ENCODE measurements at regions not wholly inside any gene's neighbourhood (a gene's known extent, or its start where the extent isn't known, plus 50 kb on each side); places are given as distances from the start of the nearest gene placed in this dataset.

DNA sequence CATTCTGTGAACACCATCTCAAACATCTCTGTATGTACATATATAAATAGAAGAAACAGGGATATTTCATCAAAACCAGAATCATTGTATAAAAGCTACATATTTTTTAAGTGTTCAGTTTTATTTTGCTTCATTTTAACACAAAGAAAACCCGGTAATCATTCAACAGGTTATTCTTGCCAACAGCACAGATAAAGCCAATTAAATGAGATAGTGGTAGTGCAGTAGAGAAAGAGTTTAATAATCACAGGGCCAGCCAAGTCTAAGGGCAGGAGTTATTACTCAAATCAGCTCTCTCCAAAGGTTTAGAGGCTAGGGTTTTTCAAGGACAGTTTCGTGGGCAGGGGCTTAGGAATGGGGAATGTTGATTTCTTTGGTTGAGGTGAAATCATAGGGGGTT is 261.0 kb upstream of the KIF2A start:
- Histone ChIP-seq H3K36me3 (ENCODE audit: control insufficient read depth in 2 of 2, insufficient read depth in 2 of 2, low read length in 2 of 2) (no peaks in the 10 kb centered on the region), H3K27ac (ENCODE audit: low read depth in 2 of 2, low read length in 2 of 2) (no peak overlapping the region), H3K4me1 (ENCODE audit: control insufficient read depth in 2 of 2, insufficient read depth in 2 of 2, low read length in 2 of 2) (no peaks in the 10 kb centered on the region), H3K9me3 (ENCODE audit: control insufficient read depth in 2 of 2, low read length in 2 of 2) (no peaks in the 10 kb centered on the region), H3K27me3 (ENCODE audit: control insufficient read depth in 2 of 2, insufficient read depth in 2 of 2, low read length in 2 of 2) (peaks cover 0 to 2% of the 10 kb centered on the region in 2 donors), H3K4me3 (ENCODE audit: low read length in 2 of 2) (no peak overlapping the region), H3K9ac (ENCODE audit: low read depth in 1 of 2, low read length in 2 of 2) (no peak overlapping the region)

DNA sequence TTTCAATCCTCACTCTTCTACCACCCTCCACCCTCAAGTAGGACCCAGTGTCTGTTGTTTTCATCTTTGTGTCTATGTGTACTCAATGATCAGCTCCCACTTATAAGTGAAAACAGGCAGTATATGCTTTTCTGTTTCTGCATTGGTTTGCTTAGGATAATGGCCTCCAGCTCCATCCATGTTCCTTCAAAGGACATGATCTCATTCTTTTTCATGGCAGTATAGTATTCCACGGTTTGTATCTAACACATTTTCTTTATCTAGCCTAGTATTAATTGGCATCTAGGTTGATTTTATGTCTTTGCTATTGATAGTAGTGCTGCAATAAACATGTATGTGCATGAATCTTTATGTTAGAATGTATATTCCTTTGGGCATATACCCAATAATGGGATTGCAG is 259.8 kb upstream of the KIF2A start:
- Histone ChIP-seq H3K4me3 (ENCODE audit: low read length in 2 of 2) (no peak overlapping the region), H3K9me3 (ENCODE audit: control insufficient read depth in 2 of 2, low read length in 2 of 2) (no peaks in the 10 kb centered on the region), H3K9ac (ENCODE audit: low read depth in 1 of 2, low read length in 2 of 2) (no peak overlapping the region), H3K36me3 (ENCODE audit: control insufficient read depth in 2 of 2, insufficient read depth in 2 of 2, low read length in 2 of 2) (no peaks in the 10 kb centered on the region), H3K27me3 (ENCODE audit: control insufficient read depth in 2 of 2, insufficient read depth in 2 of 2, low read length in 2 of 2) (peaks cover 0 to 2% of the 10 kb centered on the region in 2 donors), H3K27ac (ENCODE audit: low read depth in 2 of 2, low read length in 2 of 2) (no peak overlapping the region), H3K4me1 (ENCODE audit: control insufficient read depth in 2 of 2, insufficient read depth in 2 of 2, low read length in 2 of 2) (no peaks in the 10 kb centered on the region)

DNA sequence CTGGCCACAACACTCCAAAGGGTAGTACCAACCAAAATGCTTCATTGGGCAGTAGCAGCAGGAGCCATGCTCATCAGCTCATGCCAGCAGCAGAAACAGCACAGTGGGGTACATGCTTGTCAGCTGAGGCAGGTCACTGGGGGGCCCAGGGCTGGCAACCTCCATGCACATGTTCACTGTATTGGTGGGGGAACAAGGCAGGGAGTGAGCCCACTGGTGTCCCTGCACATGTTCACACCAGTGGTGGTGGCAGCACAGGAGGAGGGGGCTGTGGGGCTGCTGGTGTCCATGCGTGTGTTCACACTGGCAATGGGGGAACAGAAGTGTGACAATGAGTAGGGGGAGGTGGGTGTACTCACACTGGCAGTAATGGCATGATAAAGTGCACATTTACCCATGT is 254.3 kb upstream of the KIF2A start:
- Histone ChIP-seq H3K36me3 (ENCODE audit: control insufficient read depth in 2 of 2, insufficient read depth in 2 of 2, low read length in 2 of 2) (no peaks in the 10 kb centered on the region), H3K27ac (ENCODE audit: low read depth in 2 of 2, low read length in 2 of 2) (no peak overlapping the region), H3K4me3 (ENCODE audit: low read length in 2 of 2) (no peak overlapping the region), H3K27me3 (ENCODE audit: control insufficient read depth in 2 of 2, insufficient read depth in 2 of 2, low read length in 2 of 2) (no peaks in the 10 kb centered on the region), H3K9ac (ENCODE audit: low read depth in 1 of 2, low read length in 2 of 2) (no peak overlapping the region), H3K4me1 (ENCODE audit: control insufficient read depth in 2 of 2, insufficient read depth in 2 of 2, low read length in 2 of 2) (no peaks in the 10 kb centered on the region), H3K9me3 (ENCODE audit: control insufficient read depth in 2 of 2, low read length in 2 of 2) (no peaks in the 10 kb centered on the region)

DNA sequence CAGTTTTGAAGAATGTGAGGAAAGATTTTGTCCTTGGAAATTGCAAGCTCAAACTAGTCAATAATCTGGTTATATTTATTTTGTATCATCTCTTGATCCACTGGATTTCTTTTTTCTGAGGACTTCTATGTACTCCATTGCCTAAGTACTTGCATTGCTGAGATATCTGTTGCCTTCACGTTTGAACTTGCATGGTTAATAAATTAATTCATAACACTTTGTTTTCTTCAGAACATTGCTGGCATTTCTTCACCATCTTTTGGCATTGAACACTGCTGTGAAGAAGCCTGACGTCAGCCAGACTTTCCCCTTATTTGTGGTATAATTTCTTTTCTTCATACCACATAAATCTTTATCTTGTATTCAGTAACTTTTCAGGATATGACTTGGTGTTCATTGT is 246.0 kb upstream of the KIF2A start:
- Histone ChIP-seq H3K27me3 (ENCODE audit: control insufficient read depth in 2 of 2, insufficient read depth in 2 of 2, low read length in 2 of 2) (no peaks in the 10 kb centered on the region), H3K4me1 (ENCODE audit: control insufficient read depth in 2 of 2, insufficient read depth in 2 of 2, low read length in 2 of 2) (no peaks in the 10 kb centered on the region), H3K9ac (ENCODE audit: low read depth in 1 of 2, low read length in 2 of 2) (no peak overlapping the region), H3K36me3 (ENCODE audit: control insufficient read depth in 2 of 2, insufficient read depth in 2 of 2, low read length in 2 of 2) (no peaks in the 10 kb centered on the region), H3K27ac (ENCODE audit: low read depth in 2 of 2, low read length in 2 of 2) (no peak overlapping the region), H3K4me3 (ENCODE audit: low read length in 2 of 2) (no peak overlapping the region), H3K9me3 (ENCODE audit: control insufficient read depth in 2 of 2, low read length in 2 of 2) (no peaks in the 10 kb centered on the region)

DNA sequence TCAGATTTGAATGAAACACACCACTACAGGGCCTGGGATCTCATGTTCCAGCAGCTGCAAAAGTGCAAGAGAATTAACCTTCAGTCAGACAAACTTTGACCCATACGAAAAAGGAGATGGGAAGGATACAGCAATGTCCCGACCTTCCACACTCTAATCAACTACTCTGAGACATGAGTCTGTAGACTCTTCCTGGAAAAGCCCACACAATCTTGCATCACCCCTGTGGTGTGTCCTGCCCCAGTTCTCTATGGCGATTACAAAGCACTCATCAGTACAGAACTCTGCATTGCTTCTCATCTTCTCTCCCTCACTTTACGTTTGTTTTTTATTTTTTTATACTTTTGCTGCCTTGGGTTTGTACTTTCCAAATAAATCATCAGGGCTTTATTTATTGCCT is 241.0 kb upstream of the KIF2A start:
- Histone ChIP-seq H3K9ac (ENCODE audit: low read depth in 1 of 2, low read length in 2 of 2) (no peak overlapping the region), H3K27ac (ENCODE audit: low read depth in 2 of 2, low read length in 2 of 2) (no peak overlapping the region), H3K36me3 (ENCODE audit: control insufficient read depth in 2 of 2, insufficient read depth in 2 of 2, low read length in 2 of 2) (no peaks in the 10 kb centered on the region), H3K27me3 (ENCODE audit: control insufficient read depth in 2 of 2, insufficient read depth in 2 of 2, low read length in 2 of 2) (no peaks in the 10 kb centered on the region), H3K9me3 (ENCODE audit: control insufficient read depth in 2 of 2, low read length in 2 of 2) (no peaks in the 10 kb centered on the region), H3K4me1 (ENCODE audit: control insufficient read depth in 2 of 2, insufficient read depth in 2 of 2, low read length in 2 of 2) (no peaks in the 10 kb centered on the region), H3K4me3 (ENCODE audit: low read length in 2 of 2) (no peak overlapping the region)

DNA sequence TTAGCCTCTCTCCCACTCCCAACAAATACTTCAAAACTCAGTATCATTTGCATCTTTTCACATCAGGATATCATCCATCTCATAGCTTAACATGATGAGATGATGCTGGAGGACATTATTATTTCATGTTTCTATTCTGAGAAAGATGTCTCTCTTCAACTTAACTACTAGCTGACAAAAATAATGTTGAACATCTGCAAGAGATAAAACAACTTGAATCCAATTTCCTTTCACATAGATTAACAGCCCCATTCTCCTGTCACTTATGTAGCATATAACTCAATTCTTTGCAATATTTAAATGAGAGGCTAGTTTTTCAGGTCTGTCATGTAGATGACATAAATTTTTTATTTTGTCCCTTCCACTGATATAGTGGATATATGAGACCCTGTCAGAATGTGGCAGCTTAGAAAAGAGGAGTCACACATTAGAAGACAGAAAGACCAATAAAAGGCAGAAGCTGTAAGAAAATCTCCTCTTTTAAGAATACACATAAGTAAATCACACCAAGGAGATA is 239.2 kb upstream of the KIF2A start:
- H3K27me3 ChIP-seq (ENCODE audit: control insufficient read depth in 2 of 2, insufficient read depth in 2 of 2, low read length in 2 of 2) = no peaks in the 10 kb centered on the region
- H3K9me3 ChIP-seq (ENCODE audit: control insufficient read depth in 2 of 2, low read length in 2 of 2) = no peaks in the 10 kb centered on the region
- no peak overlapping the region for H3K9ac ChIP-seq (ENCODE audit: low read depth in 1 of 2, low read length in 2 of 2)
- no peak overlapping the region for H3K4me3 ChIP-seq (ENCODE audit: low read length in 2 of 2)
- no peaks in the 10 kb centered on the region for H3K4me1 ChIP-seq (ENCODE audit: control insufficient read depth in 2 of 2, insufficient read depth in 2 of 2, low read length in 2 of 2)
- no peaks in the 10 kb centered on the region for H3K36me3 ChIP-seq (ENCODE audit: control insufficient read depth in 2 of 2, insufficient read depth in 2 of 2, low read length in 2 of 2)
- no peak overlapping the region for H3K27ac ChIP-seq (ENCODE audit: low read depth in 2 of 2, low read length in 2 of 2)

DNA sequence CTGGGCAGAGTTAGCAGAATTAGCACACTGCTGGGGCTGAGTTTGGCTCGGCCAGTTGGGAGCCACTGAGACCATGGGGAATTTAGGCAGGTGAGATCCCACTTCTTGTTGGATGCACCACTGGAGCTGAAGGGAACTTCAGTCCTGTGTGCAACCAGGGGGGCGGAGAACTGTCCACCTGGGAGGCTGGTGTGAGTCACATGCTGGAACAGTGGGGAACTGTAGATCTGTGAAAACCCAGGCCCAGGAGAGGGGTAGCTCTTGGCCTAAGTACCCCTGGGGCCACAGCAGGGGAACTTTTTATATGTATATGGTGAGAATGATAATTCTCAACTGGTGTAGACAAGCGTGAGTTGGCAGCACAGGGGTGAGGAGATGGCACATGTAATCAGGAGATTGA is 237.5 kb upstream of the KIF2A start:
- Histone ChIP-seq H3K36me3 (ENCODE audit: control insufficient read depth in 2 of 2, insufficient read depth in 2 of 2, low read length in 2 of 2) (no peaks in the 10 kb centered on the region), H3K4me3 (ENCODE audit: low read length in 2 of 2) (no peak overlapping the region), H3K27me3 (ENCODE audit: control insufficient read depth in 2 of 2, insufficient read depth in 2 of 2, low read length in 2 of 2) (no peaks in the 10 kb centered on the region), H3K4me1 (ENCODE audit: control insufficient read depth in 2 of 2, insufficient read depth in 2 of 2, low read length in 2 of 2) (no peaks in the 10 kb centered on the region), H3K9ac (ENCODE audit: low read depth in 1 of 2, low read length in 2 of 2) (no peak overlapping the region), H3K9me3 (ENCODE audit: control insufficient read depth in 2 of 2, low read length in 2 of 2) (no peaks in the 10 kb centered on the region), H3K27ac (ENCODE audit: low read depth in 2 of 2, low read length in 2 of 2) (no peak overlapping the region)

DNA sequence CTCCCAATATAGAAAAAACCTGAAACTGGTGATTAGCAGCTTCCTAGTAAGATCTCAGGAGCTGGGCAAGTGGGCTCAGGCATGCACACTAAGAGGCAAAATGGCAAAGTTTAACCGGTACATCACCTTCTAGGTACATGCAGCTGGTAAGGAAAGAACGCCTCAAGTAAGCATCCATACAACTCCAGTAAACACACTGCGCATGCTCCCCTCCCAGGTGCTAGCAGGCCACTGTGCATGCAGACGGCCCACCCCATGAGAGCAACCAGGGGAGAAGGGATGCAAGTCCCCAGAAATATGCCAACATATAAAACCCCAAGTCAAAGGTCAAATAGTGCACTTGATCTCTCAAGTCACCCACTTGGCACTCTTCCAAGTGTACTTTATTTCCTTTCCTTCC is 228.6 kb upstream of the KIF2A start:
- Histone ChIP-seq H3K27ac (ENCODE audit: low read depth in 2 of 2, low read length in 2 of 2) (no peak overlapping the region), H3K9me3 (ENCODE audit: control insufficient read depth in 2 of 2, low read length in 2 of 2) (no peaks in the 10 kb centered on the region), H3K36me3 (ENCODE audit: control insufficient read depth in 2 of 2, insufficient read depth in 2 of 2, low read length in 2 of 2) (no peaks in the 10 kb centered on the region), H3K4me3 (ENCODE audit: low read length in 2 of 2) (no peak overlapping the region), H3K9ac (ENCODE audit: low read depth in 1 of 2, low read length in 2 of 2) (no peak overlapping the region), H3K4me1 (ENCODE audit: control insufficient read depth in 2 of 2, insufficient read depth in 2 of 2, low read length in 2 of 2) (no peaks in the 10 kb centered on the region), H3K27me3 (ENCODE audit: control insufficient read depth in 2 of 2, insufficient read depth in 2 of 2, low read length in 2 of 2) (no peaks in the 10 kb centered on the region)

DNA sequence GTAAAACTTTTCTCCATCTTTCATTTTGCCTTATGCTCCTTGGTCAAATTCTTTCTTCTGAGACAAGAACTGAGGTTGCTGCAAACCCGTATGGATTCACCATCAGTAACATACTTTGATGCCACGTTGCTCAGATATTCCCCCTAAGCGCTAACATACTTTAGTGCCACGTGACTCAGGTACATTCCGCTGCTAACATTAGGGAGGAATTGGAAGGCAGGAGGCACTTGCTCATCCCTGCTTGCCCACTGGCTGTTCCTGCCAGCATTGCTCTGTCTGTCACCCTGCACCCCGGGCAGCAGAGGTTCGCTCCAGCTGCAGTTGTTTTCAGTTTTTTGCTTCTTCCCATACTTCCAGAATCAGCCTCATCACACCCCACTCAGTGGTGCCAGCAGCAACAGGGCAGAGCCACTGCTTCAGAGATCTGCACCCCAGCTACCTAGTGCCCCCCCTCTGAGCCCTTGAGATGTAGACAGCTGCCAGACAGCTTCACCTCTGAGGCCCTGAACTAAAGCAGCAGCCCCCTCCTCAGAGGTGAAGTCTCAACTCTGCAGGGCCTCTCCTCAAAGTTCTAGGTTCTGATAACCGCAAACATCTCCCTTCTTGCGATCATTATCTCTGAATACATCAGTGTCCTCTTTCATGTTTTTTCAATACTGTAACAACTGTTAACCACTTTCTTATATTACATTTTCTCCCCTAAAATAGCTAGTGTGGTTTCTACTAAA is 228.0 kb upstream of the KIF2A start:
- no peaks in the 10 kb centered on the region for H3K9me3 ChIP-seq (ENCODE audit: control insufficient read depth in 2 of 2, low read length in 2 of 2)
- H3K4me3 ChIP-seq (ENCODE audit: low read length in 2 of 2) = no peak overlapping the region
- no peak overlapping the region for H3K9ac ChIP-seq (ENCODE audit: low read depth in 1 of 2, low read length in 2 of 2)
- no peaks in the 10 kb centered on the region for H3K36me3 ChIP-seq (ENCODE audit: control insufficient read depth in 2 of 2, insufficient read depth in 2 of 2, low read length in 2 of 2)
- no peaks in the 10 kb centered on the region for H3K27me3 ChIP-seq (ENCODE audit: control insufficient read depth in 2 of 2, insufficient read depth in 2 of 2, low read length in 2 of 2)
- H3K27ac ChIP-seq (ENCODE audit: low read depth in 2 of 2, low read length in 2 of 2) = no peak overlapping the region
- H3K4me1 ChIP-seq (ENCODE audit: control insufficient read depth in 2 of 2, insufficient read depth in 2 of 2, low read length in 2 of 2) = no peaks in the 10 kb centered on the region

DNA sequence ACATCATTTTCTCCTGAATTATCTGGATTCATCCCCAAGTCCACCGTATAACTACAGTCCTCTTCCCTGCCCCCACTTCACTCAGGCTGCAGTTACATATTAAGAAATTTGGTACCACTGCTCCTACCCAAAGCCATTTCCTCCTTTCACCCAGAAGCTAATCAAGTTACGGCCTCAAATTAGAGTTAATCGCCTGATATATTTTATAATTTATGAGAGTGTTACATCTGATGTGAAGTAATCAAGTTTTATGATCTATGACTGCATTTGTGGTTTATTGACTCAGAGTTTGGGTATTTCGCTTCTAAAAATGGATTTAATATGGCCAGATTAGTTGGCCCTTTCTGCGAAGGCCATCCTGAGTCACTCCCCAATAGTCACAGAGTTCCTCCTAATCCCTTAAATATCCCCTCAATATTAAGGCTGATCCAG is 223.6 kb upstream of the KIF2A start:
- Histone ChIP-seq H3K4me3 (ENCODE audit: low read length in 2 of 2) (no peak overlapping the region), H3K9me3 (ENCODE audit: control insufficient read depth in 2 of 2, low read length in 2 of 2) (no peaks in the 10 kb centered on the region), H3K27me3 (ENCODE audit: control insufficient read depth in 2 of 2, insufficient read depth in 2 of 2, low read length in 2 of 2) (no peaks in the 10 kb centered on the region), H3K27ac (ENCODE audit: low read depth in 2 of 2, low read length in 2 of 2) (no peak overlapping the region), H3K4me1 (ENCODE audit: control insufficient read depth in 2 of 2, insufficient read depth in 2 of 2, low read length in 2 of 2) (no peaks in the 10 kb centered on the region), H3K36me3 (ENCODE audit: control insufficient read depth in 2 of 2, insufficient read depth in 2 of 2, low read length in 2 of 2) (no peaks in the 10 kb centered on the region), H3K9ac (ENCODE audit: low read depth in 1 of 2, low read length in 2 of 2) (no peak overlapping the region)
